GM19193 (cell line): ENCODE measurements at regions not wholly inside any gene's neighbourhood (a gene's known extent, or its start where the extent isn't known, plus 50 kb on each side); places are given as distances from the start of the nearest gene placed in this dataset.

Source experiments
- POLR2A ChIP-seq: IDR thresholded peaks from 4 replicates; pipeline ENCODE4 v1.6.1; 2011; ENCODE audit not compliant: insufficient read depth, insufficient read length; ENCODE audit errors: extremely low read depth

GRCh38 chr13:50275392-50276063 lies 260.3 kb downstream of the KCNRG start:
- no peak for TF ChIP-seq POLR2A

- no peak for TF ChIP-seq POLR2A
Measured at GRCh38 chr13:50276550-50276949, 261.3 kb downstream of the KCNRG start.

- no peak for TF ChIP-seq POLR2A
Measured at GRCh38 chr13:50277127-50277526, 261.9 kb downstream of the KCNRG start.

- TF ChIP-seq POLR2A: no peak
Measured at GRCh38 chr13:50277906-50278305, 262.7 kb downstream of the KCNRG start.

- TF ChIP-seq POLR2A: no peak
Measured at GRCh38 chr13:50280441-50280937, 265.2 kb downstream of the KCNRG start.

GRCh38 chr13:50282016-50282415 lies 266.8 kb downstream of the KCNRG start:
- TF ChIP-seq POLR2A: no peak

- no peak for TF ChIP-seq POLR2A
Measured at GRCh38 chr13:50283017-50283416, 267.8 kb downstream of the KCNRG start.

GRCh38 chr13:50284540-50284939 lies 269.3 kb downstream of the KCNRG start:
- TF ChIP-seq POLR2A: no peak

DNA sequence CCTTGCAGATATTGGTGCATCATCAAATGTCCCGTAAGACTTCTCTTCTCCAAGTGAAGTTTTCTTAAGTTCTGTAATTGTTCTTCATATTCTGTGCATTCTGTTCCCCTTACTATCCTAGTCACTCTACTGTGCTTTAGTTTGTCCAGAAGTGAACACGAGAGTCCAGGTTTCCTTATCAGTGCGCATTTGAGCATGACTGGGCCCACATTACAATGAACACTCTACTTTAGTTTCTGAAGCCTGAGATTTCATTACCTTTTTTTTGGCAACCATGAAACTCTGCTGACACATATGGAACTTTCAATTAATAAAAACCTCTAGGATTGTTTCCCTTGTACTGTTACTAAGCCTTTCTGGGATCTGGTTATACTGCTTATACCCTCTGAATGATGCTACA lies 270.0 kb downstream of the KCNRG start:
- TF ChIP-seq POLR2A: no peak

DNA sequence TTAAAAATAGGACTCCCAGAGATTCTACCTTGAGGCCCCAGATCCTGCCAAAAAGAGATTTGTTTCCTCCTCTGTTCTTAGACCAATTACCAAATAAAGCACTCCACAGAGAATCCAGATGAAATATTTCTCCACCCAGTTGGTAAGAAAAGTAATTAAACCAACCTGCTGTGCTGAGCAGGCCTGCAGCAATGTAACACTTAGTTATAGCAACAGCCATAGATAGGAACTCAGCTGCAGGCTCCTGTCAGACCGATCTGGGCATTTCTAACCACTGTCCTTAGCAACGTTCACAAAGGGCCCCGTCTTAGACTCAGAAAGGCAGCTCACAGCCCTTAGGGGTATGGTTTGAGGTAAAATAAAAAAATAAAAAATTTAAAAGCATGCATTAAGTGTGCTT lies 271.1 kb downstream of the KCNRG start:
- TF ChIP-seq POLR2A: no peak

- no peak for TF ChIP-seq POLR2A
Measured at GRCh38 chr13:50290186-50290585, 274.9 kb downstream of the KCNRG start.

DNA sequence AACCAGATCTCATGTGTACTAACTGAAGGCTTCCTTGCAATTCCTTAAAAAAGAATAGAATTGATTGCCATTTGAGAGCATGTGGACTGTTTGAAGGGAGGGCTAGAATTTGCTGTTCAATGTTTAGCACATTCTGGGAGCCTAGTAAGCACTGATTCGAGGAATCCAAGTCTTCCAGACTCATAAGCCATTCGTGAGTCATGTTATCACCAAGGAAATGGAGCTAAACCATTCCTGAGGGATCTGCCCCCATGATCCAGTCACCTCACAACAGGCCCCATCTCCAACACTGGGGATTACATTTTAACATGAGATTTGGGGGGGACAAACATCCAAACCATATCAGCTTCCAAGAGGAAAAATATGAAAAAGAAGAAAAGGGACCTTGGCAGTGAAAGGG lies 276.4 kb downstream of the KCNRG start:
- TF ChIP-seq POLR2A: no peak

- no peak for TF ChIP-seq POLR2A
Measured at GRCh38 chr13:50292081-50292480, 276.8 kb downstream of the KCNRG start.

GRCh38 chr13:50299546-50300249 lies 284.5 kb downstream of the KCNRG start:
- no peak for TF ChIP-seq POLR2A

- TF ChIP-seq POLR2A: no peak
Measured at GRCh38 chr13:50303963-50304721, 288.9 kb downstream of the KCNRG start.

- no peak for TF ChIP-seq POLR2A
Measured at GRCh38 chr13:50306156-50306555, 290.9 kb downstream of the KCNRG start.

DNA sequence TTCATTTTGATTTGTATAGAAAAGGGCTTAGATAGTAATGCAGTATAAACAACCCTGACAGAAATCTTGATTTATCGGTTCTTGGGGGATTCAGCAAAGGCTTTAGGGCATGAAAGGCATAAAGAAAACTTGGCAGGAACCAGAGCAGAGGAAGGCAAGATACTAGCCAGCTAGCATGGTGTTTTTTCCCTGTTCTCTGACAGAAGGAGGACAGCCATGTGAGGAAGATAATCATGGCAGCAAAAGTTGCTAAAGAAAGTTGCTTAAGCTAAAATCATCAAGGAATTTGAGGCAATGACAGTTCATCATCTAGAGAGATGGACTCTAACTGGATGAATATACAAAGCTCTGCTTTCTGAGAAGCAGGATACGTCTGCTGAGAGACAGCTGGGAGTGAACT lies 294.1 kb downstream of the KCNRG start:
- TF ChIP-seq POLR2A: no peak
